K562 (cell line): ENCODE measurements at regions not wholly inside any gene's neighbourhood (a gene's known extent, or its start where the extent isn't known, plus 50 kb on each side); places are given as distances from the start of the nearest gene placed in this dataset.

Experiments
- JUNB ChIP-seq: fragments of 450-650 bp; formaldehyde crosslinking; conservative IDR thresholded peaks from 2 replicates; pipeline ENCODE4 v1.4.0; 2020; ENCODE audit warnings: mild to moderate bottlenecking
- MAFG ChIP-seq: fragments of 450-650 bp; conservative IDR thresholded peaks from 2 replicates; pipeline ENCODE4 v1.6.1; 2016; ENCODE audit warnings: missing genetic modification characterization, missing compliant biosample characterization
- MGA ChIP-seq: fragments of 450-650 bp; IDR thresholded peaks from 2 replicates; pipeline ENCODE4 v1.6.1; 2016; ENCODE audit warnings: mild to moderate bottlenecking, moderate library complexity
- NONO ChIP-seq, 2 experiments: fragments of 200-400 bp in 1 of 2; fragments of 450-650 bp in 1 of 2; formaldehyde crosslinking in 1 of 2; IDR thresholded peaks; 2 replicates each; pipeline ENCODE4 v1.6.1; 2017; ENCODE audit warnings: low read depth in 2 of 2, mild to moderate bottlenecking in 2 of 2, moderate library complexity in 2 of 2, low read length in 1 of 2
- PHB ChIP-seq: fragments of 250-450 bp; sonication (Bioruptor Pico); IDR thresholded peaks from 2 replicates; pipeline ENCODE4 v1.5.0; 2021
- PRDM10 ChIP-seq: fragments of 450-650 bp; IDR thresholded peaks from 2 replicates; pipeline ENCODE4 v1.6.1; 2018; ENCODE audit not compliant: partially characterized antibody
- SLC30A9 ChIP-seq: fragments of 250-450 bp; sonication (Bioruptor Pico); IDR thresholded peaks from 2 replicates; pipeline ENCODE4 v1.8.0; 2022; ENCODE audit warnings: mild to moderate bottlenecking, moderate library complexity
- SNAPC5 ChIP-seq: fragments of 250-450 bp; sonication (Bioruptor Pico); IDR thresholded peaks from 2 replicates; pipeline ENCODE4 v1.8.0; 2021; ENCODE audit warnings: moderate library complexity, mild to moderate bottlenecking, inconsistent platforms
- STAG1 ChIP-seq: sonication (generic); formaldehyde crosslinking; IDR thresholded peaks from 2 replicates; pipeline ENCODE4 v1.5.0; 2020; ENCODE audit warnings: missing genetic modification reagents, borderline replicate concordance
- THRB ChIP-seq: fragments of 450-650 bp; formaldehyde crosslinking; conservative IDR thresholded peaks from 2 replicates; pipeline ENCODE4 v1.4.0; 2022; ENCODE audit warnings: mild to moderate bottlenecking, missing genetic modification characterization
- ZBTB1 ChIP-seq: sonication (generic); formaldehyde crosslinking; IDR thresholded peaks from 2 replicates; pipeline ENCODE4 v1.8.1; 2023; ENCODE audit warnings: missing genetic modification reagents, low read depth, mild to moderate bottlenecking, borderline replicate concordance
- ZNF263 ChIP-seq: sonication (generic); formaldehyde crosslinking; IDR thresholded peaks from 2 replicates; pipeline ENCODE4 v1.8.0; 2022; ENCODE audit warnings: mild to moderate bottlenecking, missing genetic modification reagents, borderline replicate concordance
- ZNF316 ChIP-seq: fragments of 450-650 bp; IDR thresholded peaks from 2 replicates; pipeline ENCODE4 v1.6.1; 2016

GRCh38 chr4:125780747-125781146 lies 466.0 kb downstream of the FAT4 start (continued):
- TF ChIP-seq MGA (no peak), NONO (IDR thresholded peaks at IDR 0.05; ENCODE audit: low read depth in 2 of 2, low read length in 1 of 2) (no peak), PHB (no peak), ZNF263 (CRISPR knock-in tag) (no peak), ZNF316 (peak; percentile 78), SLC30A9 (CRISPR knock-in tag) (no peak), PRDM10 (no peak), ZBTB1 (no peak), JUNB (CRISPR knock-in tag) (no peak), THRB (CRISPR knock-in tag) (no peak), MAFG (tag) (peak; percentile 49), STAG1 (CRISPR knock-in tag) (no peak), SNAPC5 (CRISPR knock-in tag) (no peak)
